ENCODE measurements at regions not wholly inside any gene's neighbourhood (a gene's known extent, or its start where the extent isn't known, plus 50 kb on each side); places are given as distances from the start of the nearest gene placed in this dataset.

DNA sequence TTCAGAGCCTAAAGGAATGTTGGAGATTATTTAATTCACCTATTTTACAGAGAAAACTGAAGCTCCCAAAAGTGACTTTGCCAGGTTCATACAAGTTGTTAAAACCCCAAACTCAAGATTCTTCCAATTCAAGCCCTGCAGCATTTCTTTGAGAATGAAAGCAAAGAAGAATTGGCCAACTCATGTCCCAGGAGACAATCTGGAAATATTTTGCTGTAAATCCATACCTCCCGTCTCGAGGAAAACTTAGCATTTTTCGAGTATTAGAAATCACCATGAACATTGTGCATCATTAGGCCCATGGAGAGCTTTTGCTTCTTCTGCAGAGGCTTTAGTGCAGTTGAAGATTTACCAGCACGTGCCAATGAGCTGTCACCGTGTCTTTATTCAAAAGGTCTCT is 176.4 kb upstream of the KCNJ16 start:
- H3K4me3 Mint-ChIP-seq: no peak overlapping the region
- H3K27me3 Mint-ChIP-seq: no peaks in the 10 kb centered on the region
- H3K36me3 Mint-ChIP-seq: no peaks in the 10 kb centered on the region
- no peak overlapping the region for H3K27ac Mint-ChIP-seq
- DNase-seq (no peak), ATAC-seq (ENCODE audit: low read depth) (no peak)
- no peaks in the 10 kb centered on the region for H3K4me1 Mint-ChIP-seq
- POLR2A ChIA-PET: no interaction called here
- peaks cover 2% of the 10 kb centered on the region for H3K9me3 Mint-ChIP-seq

DNA sequence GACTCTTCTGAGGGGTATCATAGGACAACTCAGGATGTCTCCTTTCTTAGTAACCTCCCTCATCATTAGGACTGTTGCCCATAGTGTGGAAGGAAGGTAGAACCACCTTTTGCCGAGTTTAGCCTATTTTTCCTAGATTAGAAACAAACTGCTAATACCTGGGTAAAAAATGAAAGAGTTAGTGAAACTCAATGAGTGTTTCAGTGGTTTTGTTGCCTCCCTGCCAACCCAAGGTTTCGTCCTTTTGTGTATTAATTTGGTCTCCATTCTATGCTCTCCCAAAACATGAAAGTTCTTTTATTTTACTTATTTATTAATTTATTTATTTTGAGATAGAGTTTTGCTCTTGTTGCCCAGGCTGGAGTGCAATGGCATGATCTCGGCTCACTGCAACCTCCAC is 174.9 kb upstream of the KCNJ16 start:
- Mint-ChIP-seq H3K4me1 (no peaks in the 10 kb centered on the region), H3K4me3 (no peak overlapping the region), H3K27ac (no peak overlapping the region), H3K9me3 (peaks cover 2% of the 10 kb centered on the region), H3K36me3 (no peaks in the 10 kb centered on the region), H3K27me3 (no peaks in the 10 kb centered on the region)
- DNase-seq (no peak), ATAC-seq (ENCODE audit: low read depth) (no peak)
- POLR2A ChIA-PET: no interaction called here

DNA sequence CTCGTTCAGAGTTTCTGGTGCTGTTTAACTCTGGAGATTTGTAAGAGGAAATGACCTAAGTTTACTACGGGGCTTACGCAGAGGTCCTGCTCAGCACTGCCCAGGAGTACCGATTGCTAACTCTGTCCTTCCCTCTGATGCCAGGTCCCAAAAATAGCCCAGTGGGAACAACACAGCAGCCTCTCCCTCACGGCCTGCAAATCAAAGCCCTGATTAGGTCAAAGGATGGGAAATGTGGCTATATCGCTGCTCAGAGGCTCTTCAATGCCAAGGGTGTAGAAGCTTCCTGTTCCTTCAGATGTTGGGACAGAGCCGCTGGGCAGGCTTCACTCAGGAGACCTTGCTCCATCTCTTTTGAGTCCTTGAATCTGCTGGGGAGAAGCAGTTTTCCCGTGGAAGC is 174.2 kb upstream of the KCNJ16 start:
- Mint-ChIP-seq H3K36me3 (no peaks in the 10 kb centered on the region), H3K27ac (no peak overlapping the region), H3K4me1 (no peaks in the 10 kb centered on the region), H3K4me3 (no peak overlapping the region), H3K9me3 (peaks cover 2% of the 10 kb centered on the region), H3K27me3 (no peaks in the 10 kb centered on the region)
- ATAC-seq (ENCODE audit: low read depth) (no peak), DNase-seq (no peak)
- POLR2A ChIA-PET: no interaction called here

DNA sequence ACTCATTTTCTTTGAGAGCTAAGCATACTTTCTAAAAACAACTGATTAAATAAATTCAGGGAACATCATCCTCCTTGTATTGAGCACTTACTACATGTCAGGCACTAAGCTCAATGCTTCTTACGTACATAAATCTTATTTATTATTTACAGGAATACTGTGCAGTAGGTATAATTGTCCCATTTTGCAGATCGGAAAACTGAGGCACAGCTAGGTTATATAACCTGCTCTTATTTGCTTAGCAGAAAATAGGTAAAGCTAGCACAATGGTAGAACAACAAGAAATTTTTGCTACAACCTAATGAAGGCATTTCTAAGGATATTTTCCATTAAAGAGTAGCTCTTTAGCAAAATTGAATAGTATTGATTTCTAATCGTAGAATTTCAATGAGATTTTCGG is 168.7 kb upstream of the KCNJ16 start:
- POLR2A ChIA-PET: no interaction called here
- ATAC-seq (ENCODE audit: low read depth): no peak
- H3K4me1 Mint-ChIP-seq: no peaks in the 10 kb centered on the region

DNA sequence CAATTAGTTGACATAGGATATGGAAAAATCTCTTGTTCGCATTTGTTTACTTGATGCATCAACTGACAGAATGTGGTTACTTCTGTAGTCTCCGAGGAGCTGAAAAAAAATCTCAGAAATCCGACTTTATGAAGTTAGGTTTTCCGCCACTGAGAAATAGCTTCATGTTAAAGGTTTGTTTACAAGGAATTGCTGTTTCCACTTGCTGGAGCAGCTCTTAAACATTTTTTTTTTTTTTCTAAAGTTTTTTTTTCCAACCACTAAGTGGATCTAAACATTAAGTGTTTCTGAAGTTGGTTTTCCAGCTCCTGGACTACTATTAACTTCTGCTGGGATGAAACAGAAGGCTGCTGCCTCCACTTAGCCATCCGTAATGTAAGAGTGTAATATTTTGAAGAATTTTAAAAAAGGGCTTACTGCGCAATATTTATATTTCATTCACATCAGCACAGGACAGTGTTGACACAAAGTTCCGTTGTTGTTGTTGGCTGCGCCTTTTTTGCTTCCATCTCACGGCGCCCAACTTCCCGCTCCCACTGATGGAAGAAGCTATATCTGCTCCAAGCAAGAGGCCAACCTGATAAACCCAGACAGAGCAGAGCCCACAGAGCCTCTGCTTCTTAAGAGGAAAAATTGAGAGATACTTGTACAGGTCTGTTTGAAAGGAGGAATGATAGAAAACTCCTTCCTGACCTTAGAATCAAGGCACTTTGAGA is 167.7 kb upstream of the KCNJ16 start:
- H3K27ac Mint-ChIP-seq: no peak overlapping the region
- DNase-seq: no peak
- no peaks in the 10 kb centered on the region for H3K4me1 Mint-ChIP-seq
- POLR2A ChIA-PET: no interaction called here
- ATAC-seq (ENCODE audit: low read depth): no peak
- no peaks in the 10 kb centered on the region for H3K36me3 Mint-ChIP-seq
- peaks cover 6% of the 10 kb centered on the region for H3K9me3 Mint-ChIP-seq
- no peaks in the 10 kb centered on the region for H3K27me3 Mint-ChIP-seq
- no peak overlapping the region for H3K4me3 Mint-ChIP-seq

More for the DNA sequence above, 168.7 kb upstream of the KCNJ16 start:
- H3K27ac Mint-ChIP-seq: no peak overlapping the region
- H3K27me3 Mint-ChIP-seq: no peaks in the 10 kb centered on the region
- no peaks in the 10 kb centered on the region for H3K36me3 Mint-ChIP-seq
- H3K9me3 Mint-ChIP-seq: peaks cover 6% of the 10 kb centered on the region
- H3K4me3 Mint-ChIP-seq: no peak overlapping the region
- no peak for DNase-seq

DNA sequence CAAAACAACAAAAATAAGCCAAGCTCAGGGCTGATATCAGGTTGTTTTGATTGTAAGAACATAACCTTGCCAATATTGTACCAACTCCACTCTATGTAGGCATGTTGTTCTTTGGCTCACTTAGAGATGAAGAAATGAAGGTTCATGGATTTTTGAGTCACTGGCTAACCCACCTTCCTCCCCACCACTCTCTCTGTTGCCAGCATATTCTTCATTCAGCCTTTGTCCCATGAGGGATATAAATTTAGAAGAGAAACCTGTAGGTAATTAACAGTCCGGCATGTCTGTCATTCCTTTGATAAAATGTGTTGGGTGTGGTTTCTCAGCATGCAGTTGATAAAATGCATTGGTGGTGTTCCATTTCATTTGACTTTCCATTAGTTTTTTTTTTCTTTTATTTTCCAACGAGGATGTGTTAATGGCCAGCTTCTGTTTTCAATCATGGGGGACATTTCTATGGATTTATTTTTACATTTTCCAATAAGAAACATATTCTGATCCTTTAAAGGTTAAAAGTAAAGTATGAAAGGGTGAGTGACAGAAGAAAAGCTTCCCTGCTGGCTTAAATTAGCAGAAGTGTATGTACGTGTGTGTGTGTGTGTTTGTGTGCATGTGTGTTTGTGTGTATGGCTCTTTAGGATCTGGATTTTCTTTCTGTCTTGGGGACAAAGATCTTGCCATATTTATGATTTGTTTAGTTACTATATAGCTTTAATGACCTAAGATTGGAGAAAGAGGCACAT is 166.2 kb upstream of the KCNJ16 start:
- Mint-ChIP-seq H3K9me3 (peaks cover 4% of the 10 kb centered on the region), H3K36me3 (no peaks in the 10 kb centered on the region), H3K27me3 (no peaks in the 10 kb centered on the region), H3K4me1 (no peaks in the 10 kb centered on the region), H3K27ac (no peak overlapping the region), H3K4me3 (no peak overlapping the region)
- DNase-seq: no peak
- no peak for ATAC-seq (ENCODE audit: low read depth)
- POLR2A ChIA-PET: no interaction called here

DNA sequence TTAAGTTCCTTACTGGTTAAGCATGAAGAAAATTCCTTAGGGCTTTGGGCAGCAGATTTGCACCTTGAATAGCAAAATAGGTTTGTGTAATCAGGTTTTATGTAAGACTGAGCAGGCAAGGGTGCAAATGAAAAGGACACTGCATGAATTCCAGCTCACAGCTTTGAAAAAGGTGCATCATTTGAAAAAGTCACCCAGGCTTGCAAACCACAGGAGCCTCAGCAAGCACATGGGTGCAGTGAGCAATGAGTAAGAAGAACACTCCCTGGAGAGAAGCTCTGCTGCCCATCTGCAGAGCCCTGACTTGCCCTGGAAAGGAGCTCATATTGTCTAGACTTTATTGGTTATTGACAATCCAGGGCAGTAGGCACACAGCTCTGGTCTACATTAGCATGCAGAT is 165.6 kb upstream of the KCNJ16 start:
- H3K36me3 Mint-ChIP-seq: no peaks in the 10 kb centered on the region
- POLR2A ChIA-PET: no interaction called here
- H3K4me3 Mint-ChIP-seq: no peak overlapping the region
- H3K27me3 Mint-ChIP-seq: no peaks in the 10 kb centered on the region
- H3K27ac Mint-ChIP-seq: no peak overlapping the region
- ATAC-seq (ENCODE audit: low read depth) (no peak), DNase-seq (no peak)
- H3K9me3 Mint-ChIP-seq: peaks cover 4% of the 10 kb centered on the region
- no peaks in the 10 kb centered on the region for H3K4me1 Mint-ChIP-seq

DNA sequence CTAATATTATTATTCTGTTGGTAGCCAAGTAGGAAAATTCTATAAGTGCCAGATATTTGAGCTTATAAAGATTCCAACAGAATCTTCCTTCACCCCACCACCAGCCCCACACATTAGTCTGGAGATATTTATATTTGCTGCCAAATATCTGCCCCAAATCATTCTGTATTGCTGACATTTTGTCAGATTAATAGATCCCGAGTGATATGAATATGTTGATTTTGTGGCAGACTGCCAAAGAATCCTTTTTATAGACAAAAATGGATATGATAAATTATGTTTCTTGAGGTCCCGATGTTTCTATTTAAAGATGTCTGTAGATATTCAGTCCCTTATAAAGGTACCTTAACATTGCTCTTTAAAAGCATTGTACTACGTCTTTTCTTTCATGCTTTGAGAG is 162.2 kb upstream of the KCNJ16 start:
- H3K4me3 Mint-ChIP-seq: no peak overlapping the region
- no peaks in the 10 kb centered on the region for H3K4me1 Mint-ChIP-seq
- POLR2A ChIA-PET: no interaction called here
- peaks cover 4% of the 10 kb centered on the region for H3K9me3 Mint-ChIP-seq
- no peak overlapping the region for H3K27ac Mint-ChIP-seq
- DNase-seq: no peak
- no peaks in the 10 kb centered on the region for H3K27me3 Mint-ChIP-seq
- H3K36me3 Mint-ChIP-seq: no peaks in the 10 kb centered on the region
- no peak for ATAC-seq (ENCODE audit: low read depth)

DNA sequence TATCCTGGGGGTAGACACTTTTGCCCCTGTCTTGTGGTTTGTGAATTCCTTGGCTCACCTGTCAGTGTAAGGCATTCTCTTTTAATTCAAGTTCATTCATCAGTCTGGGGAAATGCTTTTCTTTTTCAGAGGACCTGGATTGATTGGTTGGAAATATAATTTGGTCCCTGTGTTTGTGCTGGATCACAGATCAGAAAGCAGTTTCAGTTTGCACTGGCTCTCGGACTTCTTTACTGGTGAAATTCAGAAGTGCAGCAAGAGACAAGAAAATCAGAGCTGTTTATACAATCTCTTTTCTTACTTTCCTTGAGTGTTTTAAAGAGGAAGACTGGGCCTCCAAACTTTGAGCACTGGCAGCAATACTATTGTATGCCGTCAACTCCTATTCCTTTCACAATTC is 161.8 kb upstream of the KCNJ16 start:
- H3K27me3 Mint-ChIP-seq: no peaks in the 10 kb centered on the region
- no peak overlapping the region for H3K4me3 Mint-ChIP-seq
- no peak overlapping the region for H3K27ac Mint-ChIP-seq
- H3K36me3 Mint-ChIP-seq: no peaks in the 10 kb centered on the region
- H3K4me1 Mint-ChIP-seq: no peaks in the 10 kb centered on the region
- POLR2A ChIA-PET: no interaction called here
- peaks cover 4% of the 10 kb centered on the region for H3K9me3 Mint-ChIP-seq
- DNase-seq (no peak), ATAC-seq (ENCODE audit: low read depth) (no peak)

DNA sequence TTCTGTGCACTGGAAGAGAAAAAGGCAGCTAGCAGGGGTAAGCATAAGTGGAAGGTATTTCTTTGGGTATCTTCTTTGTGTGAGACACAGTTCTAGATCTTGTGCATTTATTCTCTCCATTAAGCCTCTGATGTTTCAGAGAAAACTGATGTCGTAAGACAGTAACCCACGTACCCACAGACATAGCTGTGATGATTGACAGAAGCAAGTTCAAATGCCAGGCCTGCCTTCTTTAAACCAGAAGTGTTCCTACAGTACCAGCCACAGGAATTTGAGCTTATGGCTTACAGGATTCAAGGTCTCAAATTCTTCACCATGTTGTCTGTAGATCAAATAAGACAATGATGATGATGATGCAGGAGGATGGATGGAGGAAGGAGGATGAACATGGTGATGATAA is 161.4 kb upstream of the KCNJ16 start:
- Mint-ChIP-seq H3K4me1 (no peaks in the 10 kb centered on the region), H3K27ac (no peak overlapping the region), H3K36me3 (no peaks in the 10 kb centered on the region), H3K9me3 (peaks cover 4% of the 10 kb centered on the region), H3K27me3 (no peaks in the 10 kb centered on the region), H3K4me3 (no peak overlapping the region)
- DNase-seq (no peak), ATAC-seq (ENCODE audit: low read depth) (no peak)
- POLR2A ChIA-PET: no interaction called here

DNA sequence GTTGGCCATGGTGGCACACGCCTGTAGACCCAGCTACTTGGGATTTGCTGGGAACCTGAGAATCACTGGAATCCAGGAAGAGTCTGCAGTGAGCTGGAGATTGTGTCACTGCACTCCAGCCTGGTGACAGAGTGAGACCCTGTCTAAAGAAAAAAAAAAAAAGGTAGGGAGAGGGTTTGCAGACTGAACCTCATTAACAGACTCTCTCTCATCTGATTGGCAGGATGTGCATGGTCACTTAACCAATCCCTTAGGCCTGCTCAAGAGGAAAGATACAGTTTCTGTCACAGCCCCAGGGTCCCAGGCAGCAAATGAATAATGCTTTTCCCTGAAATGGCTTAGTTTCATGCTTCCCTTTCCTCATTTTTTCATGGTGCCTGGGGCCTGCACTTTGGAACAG is 160.5 kb upstream of the KCNJ16 start:
- no peak overlapping the region for H3K27ac Mint-ChIP-seq
- ATAC-seq (ENCODE audit: low read depth) (no peak), DNase-seq (no peak)
- no peak overlapping the region for H3K4me3 Mint-ChIP-seq
- POLR2A ChIA-PET: no interaction called here
- no peaks in the 10 kb centered on the region for H3K27me3 Mint-ChIP-seq
- H3K9me3 Mint-ChIP-seq: peaks cover 4% of the 10 kb centered on the region
- H3K36me3 Mint-ChIP-seq: no peaks in the 10 kb centered on the region
- no peaks in the 10 kb centered on the region for H3K4me1 Mint-ChIP-seq

DNA sequence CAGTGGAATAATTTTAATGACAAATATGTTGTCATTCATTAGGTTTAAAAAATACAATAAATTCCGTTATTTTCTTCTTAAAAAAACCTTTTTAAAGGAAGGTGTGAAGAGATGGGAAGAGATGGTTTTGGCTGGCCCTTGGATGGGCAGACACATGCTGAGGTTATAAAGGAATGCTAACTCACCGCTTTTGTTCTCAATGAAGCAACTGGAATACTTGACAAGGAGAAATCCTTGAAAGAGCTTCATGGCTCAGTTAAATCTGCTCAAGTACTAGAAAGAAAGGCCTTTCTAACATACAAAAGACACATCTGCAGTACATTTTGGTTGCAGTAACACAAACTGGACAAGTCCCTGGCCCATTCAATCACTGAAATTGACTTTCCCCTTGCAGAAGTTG is 158.3 kb upstream of the KCNJ16 start:
- Mint-ChIP-seq H3K27ac (no peak overlapping the region), H3K9me3 (peaks cover 2% of the 10 kb centered on the region), H3K27me3 (no peaks in the 10 kb centered on the region), H3K4me3 (no peak overlapping the region), H3K36me3 (no peaks in the 10 kb centered on the region), H3K4me1 (no peaks in the 10 kb centered on the region)
- POLR2A ChIA-PET: no interaction called here
- DNase-seq (no peak), ATAC-seq (ENCODE audit: low read depth) (no peak)

DNA sequence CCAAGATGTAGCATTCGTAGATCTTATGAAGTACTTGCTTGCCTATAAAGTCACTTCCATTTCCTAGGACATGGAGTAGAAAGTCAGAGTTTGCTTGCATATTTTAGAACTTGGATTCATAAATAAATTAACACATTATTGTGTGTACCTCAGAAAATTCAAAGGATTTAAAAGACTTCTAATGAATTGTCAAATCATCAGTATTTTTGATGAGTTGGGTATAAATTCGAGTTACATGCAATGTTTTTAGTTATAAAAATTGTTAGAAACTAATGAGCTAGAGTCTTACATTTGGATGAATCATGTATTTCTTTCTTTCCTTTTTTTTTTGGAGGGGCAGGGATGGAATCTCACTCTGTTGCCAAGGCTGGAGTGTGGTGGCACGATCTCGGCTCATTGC is 156.9 kb upstream of the KCNJ16 start:
- Mint-ChIP-seq H3K9me3 (peaks cover 2% of the 10 kb centered on the region), H3K36me3 (no peaks in the 10 kb centered on the region), H3K4me1 (no peaks in the 10 kb centered on the region), H3K27me3 (no peaks in the 10 kb centered on the region), H3K27ac (no peak overlapping the region), H3K4me3 (no peak overlapping the region)
- no peak for DNase-seq
- no peak for ATAC-seq (ENCODE audit: low read depth)
- POLR2A ChIA-PET: no interaction called here

DNA sequence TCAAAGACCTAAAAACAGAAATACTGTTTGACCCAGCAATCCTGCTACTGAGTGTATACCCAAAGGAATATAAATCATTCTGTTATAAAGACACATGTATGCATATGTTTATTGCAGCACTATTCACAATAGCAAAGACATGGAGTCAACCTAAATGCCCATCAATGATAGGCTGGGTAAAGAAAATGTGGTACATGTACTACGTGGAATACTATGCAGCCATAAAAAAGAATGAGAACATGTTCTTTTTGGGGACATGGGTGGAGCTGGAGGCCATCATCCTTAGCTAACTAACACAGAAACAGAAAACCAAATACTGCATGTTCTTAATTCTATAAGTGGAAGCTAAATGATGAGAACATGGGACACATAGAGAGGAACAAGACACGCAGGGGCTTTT is 155.2 kb upstream of the KCNJ16 start:
- H3K9me3 Mint-ChIP-seq: peaks cover 2% of the 10 kb centered on the region
- no peaks in the 10 kb centered on the region for H3K27me3 Mint-ChIP-seq
- H3K4me1 Mint-ChIP-seq: no peaks in the 10 kb centered on the region
- no peak overlapping the region for H3K27ac Mint-ChIP-seq
- DNase-seq (no peak), ATAC-seq (ENCODE audit: low read depth) (no peak)
- POLR2A ChIA-PET: no interaction called here
- no peak overlapping the region for H3K4me3 Mint-ChIP-seq
- no peaks in the 10 kb centered on the region for H3K36me3 Mint-ChIP-seq
